ENCODE measurements at regions not wholly inside any gene's neighbourhood (a gene's known extent, or its start where the extent isn't known, plus 50 kb on each side); places are given as distances from the start of the nearest gene placed in this dataset.

GRCh38 chr11:22082178-22082577 is 110.7 kb upstream of the ANO5 start:
- no peak overlapping the region for H3K4me2 ChIP-seq
- no peaks in the 10 kb centered on the region for H4K20me1 ChIP-seq (ENCODE audit: insufficient read depth)
- DNase-seq = no peak
- no peak overlapping the region for H2AFZ ChIP-seq (ENCODE audit: low read depth)
- H3K27ac ChIP-seq (ENCODE audit: low read depth in 2 of 2, low read length in 1 of 2) = no peak overlapping the region
- peaks cover 0 to 6% of the 10 kb centered on the region in 2 experiments; a peak in 2 of 4 replicates for H3K4me1 ChIP-seq (ENCODE audit: control insufficient read depth in 1 of 2, insufficient read depth in 2 of 2, low read depth in 1 of 2, low read length in 1 of 2)
- no peak overlapping the region for H3K4me3 ChIP-seq (ENCODE audit: low read depth in 2 of 2, low read length in 1 of 2)
- TF ChIP-seq RXRA (IDR thresholded peaks at IDR 0.05; ENCODE audit: borderline replicate concordance, low read depth) (no peak), NRF1 (IDR thresholded peaks at IDR 0.05; ENCODE audit: low read depth, low read length) (no peak), FOSL2 (IDR thresholded peaks at IDR 0.05; ENCODE audit: borderline replicate concordance, low read depth) (no peak), TAF1 (IDR thresholded peaks at IDR 0.05; ENCODE audit: borderline replicate concordance, low read depth, low read length) (no peak), EP300 (IDR thresholded peaks at IDR 0.05; ENCODE audit: borderline replicate concordance in 1 of 2, low read depth in 1 of 2, low read length in 1 of 2) (no peak), SIN3A (IDR thresholded peaks at IDR 0.05; ENCODE audit: borderline replicate concordance, low read depth, low read length) (no peak), JUND (IDR thresholded peaks at IDR 0.05) (no peak), ELF1 (IDR thresholded peaks at IDR 0.05) (no peak), CTCF (IDR thresholded peaks at IDR 0.05) (no peak)
- H3K36me3 ChIP-seq (replicated peaks in 1 of 2; ENCODE audit: control insufficient read depth in 1 of 2, insufficient read depth in 2 of 2, low read length in 1 of 2) = no peaks in the 10 kb centered on the region
- H3K79me2 ChIP-seq (ENCODE audit: insufficient read depth) = no peaks in the 10 kb centered on the region
- POLR2A ChIA-PET = no interaction called here
- CTCF ChIA-PET = no interaction called here
- no peaks in the 10 kb centered on the region for H3F3A ChIP-seq (replicated peaks; ENCODE audit: insufficient read depth)
- no peaks in the 10 kb centered on the region for H3K9me2 ChIP-seq
- no peak overlapping the region for H3K9ac ChIP-seq
- no peaks in the 10 kb centered on the region for H3K27me3 ChIP-seq (ENCODE audit: insufficient read depth)
- H3K9me3 ChIP-seq = no peaks in the 10 kb centered on the region; the same call in none of the 2 replicates

- Histone ChIP-seq H3K36me3 (replicated peaks in 1 of 2; ENCODE audit: control insufficient read depth in 1 of 2, insufficient read depth in 2 of 2, low read length in 1 of 2) (no peaks in the 10 kb centered on the region), H3K9me3 (no peaks in the 10 kb centered on the region; the same call in none of the 2 replicates), H3K4me3 (ENCODE audit: low read depth in 2 of 2, low read length in 1 of 2) (no peak overlapping the region), H3K27ac (ENCODE audit: low read depth in 2 of 2, low read length in 1 of 2) (no peak overlapping the region), H3K4me2 (no peak overlapping the region), H3K9ac (no peak overlapping the region), H3F3A (replicated peaks; ENCODE audit: insufficient read depth) (no peaks in the 10 kb centered on the region), H3K27me3 (ENCODE audit: insufficient read depth) (no peaks in the 10 kb centered on the region), H3K79me2 (ENCODE audit: insufficient read depth) (no peaks in the 10 kb centered on the region), H3K9me2 (no peaks in the 10 kb centered on the region), H3K4me1 (ENCODE audit: control insufficient read depth in 1 of 2, insufficient read depth in 2 of 2, low read depth in 1 of 2, low read length in 1 of 2) (peaks cover 0 to 6% of the 10 kb centered on the region in 2 experiments; a peak in 1 of 4 replicates), H2AFZ (ENCODE audit: low read depth) (no peak overlapping the region), H4K20me1 (ENCODE audit: insufficient read depth) (no peaks in the 10 kb centered on the region)
- ChIA-PET POLR2A (no interaction called here), CTCF (no interaction called here)
- TF ChIP-seq PBX3 (IDR thresholded peaks at IDR 0.05) = no peak
- no peak for TF ChIP-seq SMC3 (IDR thresholded peaks at IDR 0.05; ENCODE audit: low read depth, low read length)
- TF ChIP-seq FOXJ3 (CRISPR knock-in tag; IDR thresholded peaks at IDR 0.05) = no peak
- TF ChIP-seq MXI1 (IDR thresholded peaks at IDR 0.05; ENCODE audit: low read depth, low read length) = no peak
- no peak for TF ChIP-seq SIN3A (IDR thresholded peaks at IDR 0.05; ENCODE audit: borderline replicate concordance, low read depth, low read length)
- TF ChIP-seq RXRA (IDR thresholded peaks at IDR 0.05; ENCODE audit: borderline replicate concordance, low read depth) = no peak
- TF ChIP-seq USF2 (IDR thresholded peaks at IDR 0.05; ENCODE audit: borderline replicate concordance, low read depth, low read length) = no peak
- TF ChIP-seq RCOR1 (IDR thresholded peaks at IDR 0.05; ENCODE audit: low read length) = no peak
- no peak for TF ChIP-seq TAF1 (IDR thresholded peaks at IDR 0.05; ENCODE audit: borderline replicate concordance, low read depth, low read length)
- no peak for TF ChIP-seq TCF12 (IDR thresholded peaks at IDR 0.05)
- TF ChIP-seq ZBTB33 (IDR thresholded peaks at IDR 0.05; ENCODE audit: borderline replicate concordance, low read depth) = no peak
- no peak for TF ChIP-seq TEAD4 (IDR thresholded peaks at IDR 0.05; ENCODE audit: borderline replicate concordance, insufficient read depth)
- no peak for TF ChIP-seq MAX (IDR thresholded peaks at IDR 0.05; ENCODE audit: low read depth)
- no peak for TF ChIP-seq FOXM1 (IDR thresholded peaks at IDR 0.05; ENCODE audit: low read depth)
- TF ChIP-seq NRF1 (IDR thresholded peaks at IDR 0.05; ENCODE audit: low read depth, low read length) = no peak
- no peak for TF ChIP-seq GABPA (IDR thresholded peaks at IDR 0.05; ENCODE audit: low read depth)
- no peak for TF ChIP-seq YY1 (IDR thresholded peaks at IDR 0.05; ENCODE audit: low read depth)
- no peak for TF ChIP-seq FOSL2 (IDR thresholded peaks at IDR 0.05; ENCODE audit: borderline replicate concordance, low read depth)
- no peak for DNase-seq
Measured at GRCh38 chr11:22082788-22083187, 110.1 kb upstream of the ANO5 start.
